HepG2 (cell line): ENCODE measurements at regions not wholly inside any gene's neighbourhood (a gene's known extent, or its start where the extent isn't known, plus 50 kb on each side); places are given as distances from the start of the nearest gene placed in this dataset.
"Not testable (repeated sequence)": the region's sequence is repeated elsewhere in the genome, so short reads cannot be mapped to it uniquely, and the experiment has no call there.

Source experiments
- REPIN1 ChIP-seq: sonication (generic); formaldehyde crosslinking; IDR thresholded peaks from 2 replicates; pipeline ENCODE4 v1.8.0; 2022; ENCODE audit warnings: missing genetic modification reagents, low read depth, mild to moderate bottlenecking, borderline replicate concordance
- TF ChIP-seq, protein P1 (sequence below): sonication (generic); formaldehyde crosslinking; IDR thresholded peaks from 2 replicates; pipeline ENCODE4 v1.5.0; 2020; ENCODE audit warnings: mild to moderate bottlenecking, missing genetic modification reagents, moderate library complexity

DNA sequence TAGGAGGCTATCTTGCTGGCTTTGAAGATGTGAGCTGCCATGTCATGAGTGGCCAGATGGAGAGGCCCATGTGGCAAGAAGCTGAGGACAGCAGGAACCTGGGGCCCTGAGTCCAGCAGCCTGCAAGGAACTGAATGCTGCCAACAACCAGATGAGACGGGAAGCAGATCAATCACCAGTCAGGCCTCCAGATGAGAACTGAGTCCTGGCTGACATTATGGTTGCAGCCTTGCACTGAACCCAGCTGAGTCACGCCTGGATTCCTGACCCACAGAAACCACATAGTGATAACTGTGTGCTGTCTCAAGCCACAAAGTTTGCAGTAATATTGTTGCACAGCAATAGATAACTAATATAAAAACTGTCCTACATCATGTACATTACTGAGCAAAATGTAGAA is 173.8 kb downstream of the OTOP1 start:
- not testable (repeated sequence) for TF ChIP-seq REPIN1 (CRISPR knock-in tag)
- TF ChIP-seq, protein P1, sequence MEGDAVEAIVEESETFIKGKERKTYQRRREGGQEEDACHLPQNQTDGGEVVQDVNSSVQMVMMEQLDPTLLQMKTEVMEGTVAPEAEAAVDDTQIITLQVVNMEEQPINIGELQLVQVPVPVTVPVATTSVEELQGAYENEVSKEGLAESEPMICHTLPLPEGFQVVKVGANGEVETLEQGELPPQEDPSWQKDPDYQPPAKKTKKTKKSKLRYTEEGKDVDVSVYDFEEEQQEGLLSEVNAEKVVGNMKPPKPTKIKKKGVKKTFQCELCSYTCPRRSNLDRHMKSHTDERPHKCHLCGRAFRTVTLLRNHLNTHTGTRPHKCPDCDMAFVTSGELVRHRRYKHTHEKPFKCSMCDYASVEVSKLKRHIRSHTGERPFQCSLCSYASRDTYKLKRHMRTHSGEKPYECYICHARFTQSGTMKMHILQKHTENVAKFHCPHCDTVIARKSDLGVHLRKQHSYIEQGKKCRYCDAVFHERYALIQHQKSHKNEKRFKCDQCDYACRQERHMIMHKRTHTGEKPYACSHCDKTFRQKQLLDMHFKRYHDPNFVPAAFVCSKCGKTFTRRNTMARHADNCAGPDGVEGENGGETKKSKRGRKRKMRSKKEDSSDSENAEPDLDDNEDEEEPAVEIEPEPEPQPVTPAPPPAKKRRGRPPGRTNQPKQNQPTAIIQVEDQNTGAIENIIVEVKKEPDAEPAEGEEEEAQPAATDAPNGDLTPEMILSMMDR (CRISPR knock-in tag) = not testable (repeated sequence)
